Trophoblast cell (in vitro differentiated cells and primary cell): ENCODE measurements at regions not wholly inside any gene's neighbourhood (a gene's known extent, or its start where the extent isn't known, plus 50 kb on each side); places are given as distances from the start of the nearest gene placed in this dataset.
"Not testable (repeated sequence)": the region's sequence is repeated elsewhere in the genome, so short reads cannot be mapped to it uniquely, and the experiment has no call there.

ENCODE experiments used
- DNase-seq, 2 donors: peaks; one replicate each; pipeline ENCODE4 v3.0.0-alpha.2; 2016
- H2AFZ ChIP-seq: 2 replicates; pipeline ENCODE4 v1.6.1; 2013; ENCODE audit warnings: low read length, moderate library complexity, mild to moderate bottlenecking; ENCODE audit not compliant: insufficient read depth, poor library complexity
- H2AK5ac ChIP-seq: 2 replicates; pipeline ENCODE4 v1.6.1; 2013; ENCODE audit warnings: mild to moderate bottlenecking, low read length
- H2BK120ac ChIP-seq: 2 replicates; pipeline ENCODE4 v1.6.1; 2013; ENCODE audit warnings: low read length, mild to moderate bottlenecking, moderate library complexity; ENCODE audit not compliant: insufficient read depth, poor library complexity
- H2BK12ac ChIP-seq: 2 replicates; pipeline ENCODE4 v1.6.1; 2013; ENCODE audit warnings: mild to moderate bottlenecking, low read length, moderate library complexity
- H2BK5ac ChIP-seq: 2 replicates; pipeline ENCODE4 v1.6.1; 2013; ENCODE audit warnings: low read length, low read depth, moderate library complexity, mild to moderate bottlenecking; ENCODE audit not compliant: poor library complexity
- H3K14ac ChIP-seq: 2 replicates; pipeline ENCODE4 v1.6.1; 2013; ENCODE audit warnings: mild to moderate bottlenecking, low read length
- H3K18ac ChIP-seq: 2 replicates; pipeline ENCODE4 v1.6.1; 2013; ENCODE audit warnings: mild to moderate bottlenecking, low read length
- H3K23ac ChIP-seq: 2 replicates; pipeline ENCODE4 v1.6.1; 2013; ENCODE audit warnings: low read length
- H3K27ac ChIP-seq: 2 replicates; pipeline ENCODE4 v1.5.1; 2013; ENCODE audit warnings: low read depth, mild to moderate bottlenecking, inconsistent platforms, low read length, moderate library complexity
- H3K27me3 ChIP-seq: 2 replicates; pipeline ENCODE4 v1.6.1; 2013; ENCODE audit warnings: inconsistent platforms, mild to moderate bottlenecking, low read length, moderate library complexity; ENCODE audit not compliant: insufficient read depth
- H3K36me3 ChIP-seq, 2 experiments: 1 replicate in 1 of 2; 2 replicates in 1 of 2; pipeline ENCODE4 v1.6.1; 2013; ENCODE audit warnings: low read length in 2 of 2, mild to moderate bottlenecking in 2 of 2, moderate library complexity in 1 of 2; ENCODE audit not compliant: insufficient read depth in 2 of 2, control insufficient read depth in 1 of 2
- H3K4ac ChIP-seq: 2 replicates; pipeline ENCODE4 v1.6.1; 2013; ENCODE audit warnings: low read depth, mild to moderate bottlenecking, low read length, moderate library complexity
- H3K4me1 ChIP-seq, 2 experiments: 1 replicate in 1 of 2; 2 replicates in 1 of 2; pipeline ENCODE4 v1.6.1; 2013; ENCODE audit warnings: low read length in 2 of 2, mild to moderate bottlenecking in 2 of 2, moderate library complexity in 1 of 2; ENCODE audit not compliant: insufficient read depth in 2 of 2, control insufficient read depth in 1 of 2
- H3K4me2 ChIP-seq: 2 replicates; pipeline ENCODE4 v1.6.1; 2013; ENCODE audit warnings: inconsistent platforms, mild to moderate bottlenecking, low read length, moderate library complexity
- H3K4me3 ChIP-seq: 2 replicates; pipeline ENCODE4 v1.5.1; 2013; ENCODE audit warnings: mild to moderate bottlenecking, low read depth, low read length, inconsistent platforms
- H3K79me1 ChIP-seq: one replicate; pipeline ENCODE4 v1.6.1; 2013; ENCODE audit warnings: low read length
- H3K79me2 ChIP-seq: 2 replicates; pipeline ENCODE4 v1.6.1; 2013; ENCODE audit warnings: low read length, mild to moderate bottlenecking; ENCODE audit not compliant: control insufficient read depth, insufficient read depth, poor library complexity
- H3K9ac ChIP-seq: 2 replicates; pipeline ENCODE4 v1.6.1; 2013; ENCODE audit warnings: mild to moderate bottlenecking, low read length
- H3K9me3 ChIP-seq: 2 replicates; pipeline ENCODE4 v1.6.1; 2013; ENCODE audit warnings: low read depth, mild to moderate bottlenecking, control low read depth, inconsistent platforms, low read length; ENCODE audit not compliant: insufficient read depth
- H4K12ac ChIP-seq: 2 replicates; pipeline ENCODE4 v1.6.1; 2013; ENCODE audit warnings: low read depth, mild to moderate bottlenecking, low read length, moderate library complexity
- H4K8ac ChIP-seq: 2 replicates; pipeline ENCODE4 v1.6.1; 2013; ENCODE audit warnings: low read depth, mild to moderate bottlenecking, low read length, moderate library complexity
- H4K91ac ChIP-seq: one replicate; pipeline ENCODE4 v1.6.1; 2013; ENCODE audit warnings: low read depth, mild to moderate bottlenecking, low read length, moderate library complexity
- WGBS: extraction: QIAGEN DNeasy Blood & Tissue Kit; methylation state at CpG from one replicate; pipeline ENCODE4 v1.1.7; 2013; ENCODE audit warnings: missing lambda C conversion rate; ENCODE audit not compliant: insufficient read length, insufficient coverage; ENCODE audit errors: extremely low coverage; 5-methylcytosine and 5-hydroxymethylcytosine counted together

GRCh38 chr11:24206030-24206429 is 290.8 kb upstream of the LUZP2 start:
- Histone ChIP-seq H3K4me1 (no peaks in the 10 kb centered on the region), H2BK12ac (no peak overlapping the region), H3K9me3 (no peaks in the 10 kb centered on the region), H3K27ac (no peak overlapping the region), H3K9ac (no peak overlapping the region), H2AK5ac (no peak overlapping the region), H3K79me2 (no peaks in the 10 kb centered on the region), H4K91ac (no peak overlapping the region), H3K4me2 (no peak overlapping the region), H3K14ac (no peak overlapping the region), H2BK5ac (no peak overlapping the region), H3K36me3 (no peaks in the 10 kb centered on the region), H4K12ac (no peak overlapping the region), H3K4ac (no peak overlapping the region), H3K27me3 (no peaks in the 10 kb centered on the region), H3K23ac (no peak overlapping the region), H3K18ac (no peak overlapping the region), H4K8ac (no peak overlapping the region), H3K4me3 (no peak overlapping the region), H2AFZ (no peak overlapping the region), H3K79me1 (no peaks in the 10 kb centered on the region), H2BK120ac (no peak overlapping the region)
- no CpG with 5 or more reads among the region's 2 CpGs for WGBS
- DNase-seq: no peak

GRCh38 chr11:24206511-24206910 is 290.3 kb upstream of the LUZP2 start:
- no peak overlapping the region for H3K23ac ChIP-seq
- no peak overlapping the region for H4K91ac ChIP-seq
- no peaks in the 10 kb centered on the region for H3K79me2 ChIP-seq
- H2BK12ac ChIP-seq: no peak overlapping the region
- no CpG with 5 or more reads among the region's 1 CpG for WGBS
- no peak overlapping the region for H2AFZ ChIP-seq
- H3K9me3 ChIP-seq: no peaks in the 10 kb centered on the region
- no peaks in the 10 kb centered on the region for H3K36me3 ChIP-seq
- no peak overlapping the region for H4K12ac ChIP-seq
- no peak overlapping the region for H2AK5ac ChIP-seq
- H3K14ac ChIP-seq: no peak overlapping the region
- no peak overlapping the region for H3K9ac ChIP-seq
- no peak overlapping the region for H2BK5ac ChIP-seq
- H3K4me2 ChIP-seq: no peak overlapping the region
- H3K79me1 ChIP-seq: no peaks in the 10 kb centered on the region
- H3K4me3 ChIP-seq: no peak overlapping the region
- no peaks in the 10 kb centered on the region for H3K27me3 ChIP-seq
- H3K27ac ChIP-seq: no peak overlapping the region
- no peak overlapping the region for H3K4ac ChIP-seq
- no peak overlapping the region for H2BK120ac ChIP-seq
- H3K4me1 ChIP-seq: no peaks in the 10 kb centered on the region
- H4K8ac ChIP-seq: no peak overlapping the region
- H3K18ac ChIP-seq: no peak overlapping the region
- no peak for DNase-seq

- WGBS: no CpG with 5 or more reads among the region's 1 CpG
- no peak overlapping the region for H3K27ac ChIP-seq
- DNase-seq: no peak
Measured at GRCh38 chr11:24216488-24216887, 280.4 kb upstream of the LUZP2 start.

GRCh38 chr11:24217319-24217718 is 279.5 kb upstream of the LUZP2 start:
- no CpG with 5 or more reads among the region's 11 CpGs for WGBS
- not testable (repeated sequence) for H3K79me1 ChIP-seq, H4K8ac ChIP-seq

More at GRCh38 chr11:24216488-24216887, 280.4 kb upstream of the LUZP2 start:
- Histone ChIP-seq H3K18ac (no peak overlapping the region), H4K8ac (no peak overlapping the region), H2AK5ac (no peak overlapping the region), H2AFZ (no peak overlapping the region), H2BK12ac (no peak overlapping the region), H3K4me3 (no peak overlapping the region), H3K9ac (no peak overlapping the region), H3K79me2 (no peaks in the 10 kb centered on the region), H3K79me1 (no peaks in the 10 kb centered on the region), H3K4me1 (no peaks in the 10 kb centered on the region), H3K4me2 (no peak overlapping the region), H2BK120ac (no peak overlapping the region), H2BK5ac (no peak overlapping the region), H3K9me3 (no peaks in the 10 kb centered on the region), H3K14ac (no peak overlapping the region), H4K91ac (no peak overlapping the region), H3K27me3 (no peaks in the 10 kb centered on the region), H3K4ac (no peak overlapping the region), H3K23ac (no peak overlapping the region), H4K12ac (no peak overlapping the region), H3K36me3 (no peaks in the 10 kb centered on the region)

More at GRCh38 chr11:24217319-24217718, 279.5 kb upstream of the LUZP2 start:
- not testable (repeated sequence) for H3K23ac ChIP-seq, H3K4me3 ChIP-seq, H3K36me3 ChIP-seq, H3K4me1 ChIP-seq, H4K91ac ChIP-seq, H3K79me2 ChIP-seq, H2AFZ ChIP-seq, H3K18ac ChIP-seq, H2BK120ac ChIP-seq, H3K9me3 ChIP-seq, H2BK5ac ChIP-seq, H3K9ac ChIP-seq, H3K4ac ChIP-seq, H3K4me2 ChIP-seq, DNase-seq, H2BK12ac ChIP-seq, H2AK5ac ChIP-seq, H3K27me3 ChIP-seq, H4K12ac ChIP-seq, H3K27ac ChIP-seq, H3K14ac ChIP-seq
